NT2/D1 (cell line): ENCODE measurements at regions not wholly inside any gene's neighbourhood (a gene's known extent, or its start where the extent isn't known, plus 50 kb on each side); places are given as distances from the start of the nearest gene placed in this dataset.

Experiments
- SUZ12 ChIP-seq: IDR thresholded peaks from 2 replicates; pipeline ENCODE4 v1.6.1; 2011; ENCODE audit not compliant: insufficient read length, insufficient read depth; ENCODE audit errors: extremely low read depth
- YY1 ChIP-seq: IDR thresholded peaks from 2 replicates; pipeline ENCODE4 v1.6.1; 2011; ENCODE audit not compliant: insufficient read length, insufficient read depth
- ZNF274 ChIP-seq: IDR thresholded peaks from 2 replicates; pipeline ENCODE4 v1.6.1; 2011; ENCODE audit warnings: mild to moderate bottlenecking, low read depth, low read length

GRCh38 chr10:123507298-123507697, 158.9 kb upstream of the GPR26 start:
- TF ChIP-seq YY1, result no peak
- TF ChIP-seq ZNF274, result no peak
- TF ChIP-seq SUZ12, result no peak
